Panc1 (cell line): ENCODE measurements at regions not wholly inside any gene's neighbourhood (a gene's known extent, or its start where the extent isn't known, plus 50 kb on each side); places are given as distances from the start of the nearest gene placed in this dataset.

ENCODE experiments used
- ATAC-seq: fragments of 200-7000 bp; cut with Tn5 transposase; 2 replicates; pipeline ENCODE4 v1.9.1; 2020; ENCODE audit warnings: mild to moderate bottlenecking, moderate library complexity
- BruUV-seq: library from RNA; stranded (reverse); fragments of 400-500 nt; replicated peaks from 2 replicates; lab custom pipeline; 2021; lab: Mats Ljungman, UMichigan
- CTCF ChIA-PET: fragments of 300-600 bp; sonication (Branson Sonifier 250); formaldehyde crosslinking; loops from one replicate; lab custom pipeline; 2022; ENCODE audit warnings: antibody characterized with exemption; lab: Charles Lee
- POLR2A ChIA-PET: fragments of 300-600 bp; sonication (Branson Sonifier 250); formaldehyde crosslinking; loops from one replicate; lab custom pipeline; 2022; ENCODE audit warnings: antibody characterized with exemption; lab: Charles Lee
- DNase-seq: peaks from one replicate; pipeline ENCODE4 v3.0.0-alpha.2; 2010; ENCODE audit warnings: low read depth, low spot score
- H3K27ac ChIP-seq: 2 replicates; pipeline ENCODE4 v1.5.1; 2011; ENCODE audit warnings: mild to moderate bottlenecking, low read length, inconsistent platforms
- H3K27me3 ChIP-seq: fragments of 200-500 bp; sonication (Bioruptor generic); 2 replicates; pipeline ENCODE4 v1.6.0; 2014; ENCODE audit warnings: low read length, inconsistent platforms; ENCODE audit not compliant: control insufficient read depth, insufficient read depth
- H3K36me3 ChIP-seq: fragments of 200-500 bp; sonication (Bioruptor generic); 2 replicates; pipeline ENCODE4 v1.5.1; 2014; ENCODE audit warnings: inconsistent platforms, mild to moderate bottlenecking, low read length, moderate library complexity; ENCODE audit not compliant: control insufficient read depth, insufficient read depth
- H3K4me1 ChIP-seq: 2 replicates; pipeline ENCODE4 v1.5.1; 2011; ENCODE audit warnings: inconsistent platforms, mild to moderate bottlenecking, low read length, moderate library complexity; ENCODE audit not compliant: control insufficient read depth, insufficient read depth
- H3K4me3 ChIP-seq, 2 experiments: 2 replicates each; pipeline ENCODE4 v1.5.1; 2011 to 2012; ENCODE audit warnings: low read depth in 2 of 2, low read length in 2 of 2, mild to moderate bottlenecking in 2 of 2, inconsistent platforms in 1 of 2, moderate library complexity in 1 of 2
- H3K9me3 ChIP-seq: fragments of 200-500 bp; sonication (Bioruptor generic); 2 replicates; pipeline ENCODE4 v1.5.1; 2014; ENCODE audit warnings: low read depth, mild to moderate bottlenecking, inconsistent platforms, low read length, moderate library complexity; ENCODE audit not compliant: control insufficient read depth, insufficient read depth
- POLR2AphosphoS5 ChIP-seq: IDR thresholded peaks from 2 replicates; pipeline ENCODE4 v1.6.1; 2012; ENCODE audit warnings: mild to moderate bottlenecking, low read depth, low read length, moderate library complexity
- SIN3A ChIP-seq: IDR thresholded peaks from 2 replicates; pipeline ENCODE4 v1.6.1; 2012; ENCODE audit warnings: low read depth, mild to moderate bottlenecking, low read length, moderate library complexity, borderline replicate concordance; ENCODE audit not compliant: insufficient read depth
- TCF7L2 ChIP-seq: IDR thresholded peaks from 2 replicates; pipeline ENCODE4 v1.6.1; 2011; ENCODE audit warnings: mild to moderate bottlenecking, low read depth, low read length, inconsistent platforms
- in situ Hi-C: cut with HindIII; loops from 2 replicates; pipeline ENCODE4 v1.10.0; 2016; ENCODE audit warnings: low sequenced_read_pairs, low pct_unique_long_range_greater_than_20kb
- intact Hi-C: fragments of 100-400 bp; cut with micrococcal nuclease; formaldehyde crosslinking; loops from one replicate; pipeline ENCODE4 v1.10.0; 2022; ENCODE audit not compliant: unreplicated experiment
- TF ChIP-seq, protein P1 (sequence below), 2 experiments: IDR thresholded peaks; 2 replicates each; pipeline ENCODE4 v1.6.1; 2011 to 2012; ENCODE audit warnings: low read depth in 2 of 2, control low read depth in 1 of 2, low read length in 1 of 2, mild to moderate bottlenecking in 1 of 2, moderate library complexity in 1 of 2; ENCODE audit not compliant: insufficient read depth in 1 of 2
- TF ChIP-seq, protein P2 (sequence below): fragments of 450-650 bp; IDR thresholded peaks from 2 replicates; pipeline ENCODE4 v1.5.1; 2017; ENCODE audit warnings: mild to moderate bottlenecking

DNA sequence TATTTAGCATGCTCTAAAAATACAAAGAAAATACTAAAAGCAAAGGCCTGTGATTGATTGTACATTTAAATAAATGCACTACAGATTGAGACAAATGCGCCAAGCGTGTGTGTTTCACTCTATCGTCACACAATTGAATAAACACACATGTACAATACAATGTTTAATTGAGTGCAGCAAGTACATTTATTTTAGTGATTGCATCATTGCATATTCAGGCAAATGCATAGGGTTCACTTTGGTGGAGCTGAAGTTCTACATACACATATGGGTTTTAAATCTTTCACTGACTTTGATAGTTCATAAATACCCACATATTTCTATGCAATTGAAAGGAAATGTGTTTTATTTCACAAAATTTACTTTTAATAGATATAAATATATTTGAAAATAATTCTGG lies 750.6 kb upstream of the MMS22L start:
- Histone ChIP-seq H3K4me3 (no peak overlapping the region), H3K27me3 (no peaks in the 10 kb centered on the region; the same call in 1 of the 2 replicates), H3K9me3 (no peaks in the 10 kb centered on the region), H3K36me3 (no peaks in the 10 kb centered on the region), H3K4me1 (no peaks in the 10 kb centered on the region), H3K27ac (no peak overlapping the region)
- ATAC-seq: no peak
- ChIA-PET POLR2A (no interaction called here), CTCF (no interaction called here)
- intact Hi-C loops: no loop called here
- no peak for DNase-seq
- in situ Hi-C loops: no loop called here
- BruUV-seq: no TSS peak
- no peak for TF ChIP-seq SIN3A
- TF ChIP-seq TCF7L2: no peak
- no peak for TF ChIP-seq POLR2AphosphoS5
- TF ChIP-seq, protein P1, sequence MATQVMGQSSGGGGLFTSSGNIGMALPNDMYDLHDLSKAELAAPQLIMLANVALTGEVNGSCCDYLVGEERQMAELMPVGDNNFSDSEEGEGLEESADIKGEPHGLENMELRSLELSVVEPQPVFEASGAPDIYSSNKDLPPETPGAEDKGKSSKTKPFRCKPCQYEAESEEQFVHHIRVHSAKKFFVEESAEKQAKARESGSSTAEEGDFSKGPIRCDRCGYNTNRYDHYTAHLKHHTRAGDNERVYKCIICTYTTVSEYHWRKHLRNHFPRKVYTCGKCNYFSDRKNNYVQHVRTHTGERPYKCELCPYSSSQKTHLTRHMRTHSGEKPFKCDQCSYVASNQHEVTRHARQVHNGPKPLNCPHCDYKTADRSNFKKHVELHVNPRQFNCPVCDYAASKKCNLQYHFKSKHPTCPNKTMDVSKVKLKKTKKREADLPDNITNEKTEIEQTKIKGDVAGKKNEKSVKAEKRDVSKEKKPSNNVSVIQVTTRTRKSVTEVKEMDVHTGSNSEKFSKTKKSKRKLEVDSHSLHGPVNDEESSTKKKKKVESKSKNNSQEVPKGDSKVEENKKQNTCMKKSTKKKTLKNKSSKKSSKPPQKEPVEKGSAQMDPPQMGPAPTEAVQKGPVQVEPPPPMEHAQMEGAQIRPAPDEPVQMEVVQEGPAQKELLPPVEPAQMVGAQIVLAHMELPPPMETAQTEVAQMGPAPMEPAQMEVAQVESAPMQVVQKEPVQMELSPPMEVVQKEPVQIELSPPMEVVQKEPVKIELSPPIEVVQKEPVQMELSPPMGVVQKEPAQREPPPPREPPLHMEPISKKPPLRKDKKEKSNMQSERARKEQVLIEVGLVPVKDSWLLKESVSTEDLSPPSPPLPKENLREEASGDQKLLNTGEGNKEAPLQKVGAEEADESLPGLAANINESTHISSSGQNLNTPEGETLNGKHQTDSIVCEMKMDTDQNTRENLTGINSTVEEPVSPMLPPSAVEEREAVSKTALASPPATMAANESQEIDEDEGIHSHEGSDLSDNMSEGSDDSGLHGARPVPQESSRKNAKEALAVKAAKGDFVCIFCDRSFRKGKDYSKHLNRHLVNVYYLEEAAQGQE (IDR thresholded peaks at IDR 0.05; ENCODE audit: insufficient read depth in 1 of 2, low read depth in 2 of 2, low read length in 1 of 2): no peak
- TF ChIP-seq, protein P2, sequence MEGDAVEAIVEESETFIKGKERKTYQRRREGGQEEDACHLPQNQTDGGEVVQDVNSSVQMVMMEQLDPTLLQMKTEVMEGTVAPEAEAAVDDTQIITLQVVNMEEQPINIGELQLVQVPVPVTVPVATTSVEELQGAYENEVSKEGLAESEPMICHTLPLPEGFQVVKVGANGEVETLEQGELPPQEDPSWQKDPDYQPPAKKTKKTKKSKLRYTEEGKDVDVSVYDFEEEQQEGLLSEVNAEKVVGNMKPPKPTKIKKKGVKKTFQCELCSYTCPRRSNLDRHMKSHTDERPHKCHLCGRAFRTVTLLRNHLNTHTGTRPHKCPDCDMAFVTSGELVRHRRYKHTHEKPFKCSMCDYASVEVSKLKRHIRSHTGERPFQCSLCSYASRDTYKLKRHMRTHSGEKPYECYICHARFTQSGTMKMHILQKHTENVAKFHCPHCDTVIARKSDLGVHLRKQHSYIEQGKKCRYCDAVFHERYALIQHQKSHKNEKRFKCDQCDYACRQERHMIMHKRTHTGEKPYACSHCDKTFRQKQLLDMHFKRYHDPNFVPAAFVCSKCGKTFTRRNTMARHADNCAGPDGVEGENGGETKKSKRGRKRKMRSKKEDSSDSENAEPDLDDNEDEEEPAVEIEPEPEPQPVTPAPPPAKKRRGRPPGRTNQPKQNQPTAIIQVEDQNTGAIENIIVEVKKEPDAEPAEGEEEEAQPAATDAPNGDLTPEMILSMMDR: no peak

- Histone ChIP-seq H3K27me3 (no peaks in the 10 kb centered on the region; the same call in 1 of the 2 replicates), H3K9me3 (no peaks in the 10 kb centered on the region), H3K4me1 (no peaks in the 10 kb centered on the region), H3K36me3 (no peaks in the 10 kb centered on the region), H3K27ac (no peak overlapping the region), H3K4me3 (no peak overlapping the region)
- intact Hi-C loops: no loop called here
- BruUV-seq: no TSS peak
- ChIA-PET POLR2A (no interaction called here), CTCF (no interaction called here)
- DNase-seq: no peak
- in situ Hi-C loops: no loop called here
- no peak for TF ChIP-seq POLR2AphosphoS5
- TF ChIP-seq, protein P1 (IDR thresholded peaks at IDR 0.05; ENCODE audit: insufficient read depth in 1 of 2, low read depth in 2 of 2, low read length in 1 of 2): no peak
- TF ChIP-seq TCF7L2: no peak
- no peak for TF ChIP-seq SIN3A
- TF ChIP-seq, protein P2: no peak
- no peak for ATAC-seq
Measured at GRCh38 chr6:98036344-98036923, 753.4 kb upstream of the MMS22L start.
